Erythroblast (primary cell): ENCODE measurements at regions not wholly inside any gene's neighbourhood (a gene's known extent, or its start where the extent isn't known, plus 50 kb on each side); places are given as distances from the start of the nearest gene placed in this dataset.

Experiments
- GATA1 ChIP-seq: IDR thresholded peaks from 2 replicates; pipeline ENCODE4 v1.6.1; 2011; ENCODE audit warnings: low read depth, mild to moderate bottlenecking, control low read depth, low read length, moderate library complexity
- POLR2A ChIP-seq: IDR thresholded peaks from 2 replicates; pipeline ENCODE4 v1.6.1; 2011; ENCODE audit warnings: mild to moderate bottlenecking, low read length

GRCh38 chr3:160150066-160150465 lies 75.2 kb upstream of the C3orf80 start:
- TF ChIP-seq POLR2A (no peak), GATA1 (no peak)
